ENCODE measurements at regions not wholly inside any gene's neighbourhood (a gene's known extent, or its start where the extent isn't known, plus 50 kb on each side); places are given as distances from the start of the nearest gene placed in this dataset.

DNA sequence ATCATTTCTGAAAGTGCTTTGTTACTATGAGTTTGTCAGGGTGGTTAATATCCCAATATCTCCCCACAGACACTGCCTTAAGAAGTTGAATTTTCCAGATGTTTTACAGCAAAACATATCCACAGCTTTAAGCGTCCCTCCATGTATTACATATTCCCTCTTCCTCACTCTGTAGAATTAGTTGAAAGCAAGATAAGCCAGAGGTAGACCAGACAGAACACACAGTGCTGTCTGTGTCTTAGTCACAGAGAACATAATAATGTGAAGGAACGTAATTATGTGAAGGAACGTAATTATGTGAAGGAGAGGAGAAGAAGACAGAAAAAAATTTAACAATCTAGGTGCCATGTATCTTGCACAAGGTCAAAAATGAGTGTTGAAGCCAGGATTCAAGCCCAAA, 81.9 kb upstream of the LRATD1 start:
- no peaks in the 10 kb centered on the region for H3K4me1 ChIP-seq
- TF ChIP-seq, protein P1, sequence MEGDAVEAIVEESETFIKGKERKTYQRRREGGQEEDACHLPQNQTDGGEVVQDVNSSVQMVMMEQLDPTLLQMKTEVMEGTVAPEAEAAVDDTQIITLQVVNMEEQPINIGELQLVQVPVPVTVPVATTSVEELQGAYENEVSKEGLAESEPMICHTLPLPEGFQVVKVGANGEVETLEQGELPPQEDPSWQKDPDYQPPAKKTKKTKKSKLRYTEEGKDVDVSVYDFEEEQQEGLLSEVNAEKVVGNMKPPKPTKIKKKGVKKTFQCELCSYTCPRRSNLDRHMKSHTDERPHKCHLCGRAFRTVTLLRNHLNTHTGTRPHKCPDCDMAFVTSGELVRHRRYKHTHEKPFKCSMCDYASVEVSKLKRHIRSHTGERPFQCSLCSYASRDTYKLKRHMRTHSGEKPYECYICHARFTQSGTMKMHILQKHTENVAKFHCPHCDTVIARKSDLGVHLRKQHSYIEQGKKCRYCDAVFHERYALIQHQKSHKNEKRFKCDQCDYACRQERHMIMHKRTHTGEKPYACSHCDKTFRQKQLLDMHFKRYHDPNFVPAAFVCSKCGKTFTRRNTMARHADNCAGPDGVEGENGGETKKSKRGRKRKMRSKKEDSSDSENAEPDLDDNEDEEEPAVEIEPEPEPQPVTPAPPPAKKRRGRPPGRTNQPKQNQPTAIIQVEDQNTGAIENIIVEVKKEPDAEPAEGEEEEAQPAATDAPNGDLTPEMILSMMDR (IDR thresholded peaks at IDR 0.05): no peak
- H3K27ac ChIP-seq: no peak overlapping the region
- FAIRE-seq: no peak
- H3K36me3 ChIP-seq: no peaks in the 10 kb centered on the region
- DNase-seq: no peak
- intact Hi-C loops (cut with DNase I): no loop called here
- H3K27me3 ChIP-seq: no peaks in the 10 kb centered on the region
- 81 to 85% methylated on average over 3 of the region's 3 CpGs for WGBS, 2 donors
- ATAC-seq: no peak
- no peaks in the 10 kb centered on the region for H3K9me3 ChIP-seq
- no peak overlapping the region for H3K4me3 ChIP-seq

DNA sequence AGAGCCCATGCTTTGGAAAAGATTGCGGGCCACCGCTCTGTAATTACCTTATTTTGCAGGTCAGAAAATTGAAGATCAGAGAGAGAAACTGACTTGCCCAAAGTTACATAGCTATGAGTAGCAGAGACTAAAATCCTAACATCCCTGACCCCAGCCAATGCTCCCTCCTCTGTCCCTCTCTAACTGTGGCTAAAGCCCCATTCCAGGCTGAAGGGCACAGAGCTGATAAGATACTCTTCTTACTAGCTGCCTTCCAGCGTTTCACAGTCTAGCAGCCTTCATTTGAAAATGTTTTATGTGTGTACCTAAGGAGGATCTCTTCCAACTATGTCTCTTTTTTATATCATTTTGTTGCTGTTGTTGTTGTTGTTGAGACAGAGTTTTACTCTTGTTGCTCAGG, 81.4 kb upstream of the LRATD1 start:
- ATAC-seq: no peak
- H3K36me3 ChIP-seq: no peaks in the 10 kb centered on the region
- no peak for DNase-seq
- no peak overlapping the region for H3K4me3 ChIP-seq
- H3K27ac ChIP-seq: no peak overlapping the region
- H3K27me3 ChIP-seq: no peaks in the 10 kb centered on the region
- FAIRE-seq: no peak
- WGBS, 2 donors: 63 to 77% methylated on average over 3 of the region's 3 CpGs
- intact Hi-C loops (cut with DNase I): no loop called here
- no peaks in the 10 kb centered on the region for H3K4me1 ChIP-seq
- TF ChIP-seq, protein P1 (IDR thresholded peaks at IDR 0.05): no peak
- no peaks in the 10 kb centered on the region for H3K9me3 ChIP-seq

DNA sequence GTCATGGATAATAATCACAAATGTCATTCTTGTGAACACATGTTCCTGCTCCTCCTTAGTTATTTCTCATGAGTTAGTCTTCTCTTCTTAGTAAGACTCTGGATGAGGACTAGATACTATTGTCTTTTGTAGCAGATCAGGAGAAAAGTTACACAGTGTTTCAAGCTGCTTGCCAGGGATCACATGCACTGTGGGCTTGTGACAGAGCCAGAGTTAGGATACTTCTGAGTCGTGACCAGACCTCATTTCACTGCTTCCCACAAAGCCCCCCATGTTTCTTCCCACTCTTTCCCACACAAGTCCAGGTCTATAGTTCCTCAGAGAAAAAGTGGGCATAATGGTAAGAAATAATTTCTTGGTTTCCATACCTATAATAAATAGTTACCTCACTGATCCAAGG, 80.2 kb upstream of the LRATD1 start:
- Histone ChIP-seq H3K9me3 (no peaks in the 10 kb centered on the region), H3K4me3 (no peak overlapping the region), H3K27me3 (no peaks in the 10 kb centered on the region), H3K36me3 (no peaks in the 10 kb centered on the region), H3K4me1 (no peaks in the 10 kb centered on the region), H3K27ac (no peak overlapping the region)
- FAIRE-seq: no peak
- DNase-seq: no peak
- 75 to 78% methylated on average over 1 of the region's 1 CpG for WGBS, 2 donors
- intact Hi-C loops (cut with DNase I): no loop called here
- TF ChIP-seq, protein P1 (IDR thresholded peaks at IDR 0.05): no peak
- no peak for ATAC-seq

DNA sequence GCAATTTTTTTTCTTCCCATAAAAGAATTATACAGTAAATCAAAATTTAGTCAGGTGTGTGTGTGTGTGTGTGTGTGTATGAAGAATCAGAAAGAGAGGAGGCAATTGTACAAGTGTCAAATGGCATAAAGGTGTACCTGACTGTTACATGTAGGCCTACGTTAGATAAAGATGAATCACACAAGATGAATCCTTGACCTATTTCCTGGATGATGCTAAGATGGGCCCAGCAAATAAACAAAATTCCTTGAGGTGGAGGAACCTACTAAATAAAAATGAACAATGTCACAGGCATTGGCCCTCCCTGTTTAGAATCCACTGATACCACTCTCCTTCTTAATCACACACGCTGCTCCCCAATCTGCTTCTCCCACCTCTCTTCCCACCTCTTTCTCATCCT, 79.7 kb upstream of the LRATD1 start:
- Histone ChIP-seq H3K27ac (no peak overlapping the region), H3K9me3 (no peaks in the 10 kb centered on the region), H3K36me3 (no peaks in the 10 kb centered on the region), H3K4me1 (no peaks in the 10 kb centered on the region), H3K27me3 (no peaks in the 10 kb centered on the region), H3K4me3 (no peak overlapping the region)
- FAIRE-seq (no peak), DNase-seq (no peak), ATAC-seq (no peak)
- TF ChIP-seq, protein P1 (IDR thresholded peaks at IDR 0.05): no peak
- WGBS, 2 donors: 91 to 95% methylated on average over 2 of the region's 2 CpGs
- intact Hi-C loops (cut with DNase I): no loop called here

DNA sequence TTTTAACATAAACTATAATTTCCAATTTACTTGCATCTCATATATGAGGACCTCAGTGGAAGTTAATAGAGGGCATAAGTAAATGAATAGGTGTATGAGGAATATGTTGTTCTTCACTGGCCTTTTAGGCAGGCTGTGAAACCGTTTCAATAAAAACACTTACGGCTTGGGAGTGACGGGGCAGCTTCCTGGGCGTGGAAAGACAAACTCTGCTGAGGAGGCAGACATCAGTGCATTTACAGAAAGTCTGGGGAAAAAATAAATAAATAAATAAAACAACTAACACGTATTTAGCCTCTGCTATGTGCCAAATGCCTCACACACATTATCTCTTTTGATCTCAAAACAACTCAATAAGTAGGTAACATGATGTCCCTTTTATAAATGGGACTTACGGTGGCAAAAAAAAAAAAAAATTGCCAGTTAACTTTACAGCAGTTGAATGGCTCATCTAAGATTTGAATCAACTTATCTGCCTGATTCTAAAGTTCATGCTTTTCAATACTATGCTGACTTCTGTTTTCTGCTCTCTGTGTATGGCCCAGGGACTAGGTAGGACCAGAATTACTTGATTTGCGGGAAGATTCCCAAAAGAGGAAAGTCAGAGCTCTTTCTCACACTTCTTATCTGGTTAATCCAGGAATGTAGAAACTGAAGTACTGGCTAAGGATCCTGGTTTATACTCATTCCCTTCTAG, 77.5 kb upstream of the LRATD1 start:
- Histone ChIP-seq H3K9me3 (no peaks in the 10 kb centered on the region), H3K4me1 (no peaks in the 10 kb centered on the region), H3K36me3 (no peaks in the 10 kb centered on the region), H3K4me3 (no peak overlapping the region), H3K27ac (no peak overlapping the region), H3K27me3 (no peaks in the 10 kb centered on the region)
- 79 to 81% methylated on average over 7 of the region's 7 CpGs for WGBS, 2 donors
- TF ChIP-seq, protein P1 (IDR thresholded peaks at IDR 0.05): no peak
- FAIRE-seq: no peak
- DNase-seq: no peak
- ATAC-seq: no peak
- intact Hi-C loops (cut with DNase I): no loop called here

Measured in pancreas (tissue), 10 donors.